ENCODE measurements at regions not wholly inside any gene's neighbourhood (a gene's known extent, or its start where the extent isn't known, plus 50 kb on each side); places are given as distances from the start of the nearest gene placed in this dataset.

DNA sequence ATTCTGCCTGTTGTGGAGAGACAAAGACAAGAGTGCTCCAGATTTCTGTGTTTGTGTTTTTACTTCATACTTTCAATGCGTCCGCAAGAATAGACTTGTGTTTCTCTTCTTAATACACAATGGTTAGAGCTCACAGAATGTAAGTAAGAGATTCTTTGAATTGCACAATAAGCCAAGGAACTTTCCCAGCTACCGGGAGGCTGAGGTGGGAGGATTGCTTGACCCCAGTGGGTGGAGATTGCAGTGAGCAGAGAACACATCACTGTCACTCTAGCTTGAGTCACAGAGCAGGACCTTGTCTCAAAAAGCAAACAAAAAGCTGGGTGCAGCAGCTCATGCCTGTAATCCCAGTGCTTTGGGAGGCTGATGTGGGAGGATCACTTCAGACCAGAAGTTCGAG, 250.7 kb upstream of the MYO3A start:
- no peak overlapping the region for H3K27ac ChIP-seq (ENCODE audit: low read depth in 2 of 2, low read length in 2 of 2)
- no peak overlapping the region for H3K9ac ChIP-seq (ENCODE audit: low read length in 3 of 3)
- intact Hi-C loops (cut with DNase I), result no loop called here
- no peaks in the 10 kb centered on the region for H3K4me1 ChIP-seq (ENCODE audit: control insufficient read depth in 2 of 3, insufficient read depth in 2 of 3, low read depth in 1 of 3, low read length in 3 of 3)
- H3K27me3 ChIP-seq (ENCODE audit: control insufficient read depth, insufficient read depth, low read length), result no peaks in the 10 kb centered on the region
- TF ChIP-seq, protein P1, sequence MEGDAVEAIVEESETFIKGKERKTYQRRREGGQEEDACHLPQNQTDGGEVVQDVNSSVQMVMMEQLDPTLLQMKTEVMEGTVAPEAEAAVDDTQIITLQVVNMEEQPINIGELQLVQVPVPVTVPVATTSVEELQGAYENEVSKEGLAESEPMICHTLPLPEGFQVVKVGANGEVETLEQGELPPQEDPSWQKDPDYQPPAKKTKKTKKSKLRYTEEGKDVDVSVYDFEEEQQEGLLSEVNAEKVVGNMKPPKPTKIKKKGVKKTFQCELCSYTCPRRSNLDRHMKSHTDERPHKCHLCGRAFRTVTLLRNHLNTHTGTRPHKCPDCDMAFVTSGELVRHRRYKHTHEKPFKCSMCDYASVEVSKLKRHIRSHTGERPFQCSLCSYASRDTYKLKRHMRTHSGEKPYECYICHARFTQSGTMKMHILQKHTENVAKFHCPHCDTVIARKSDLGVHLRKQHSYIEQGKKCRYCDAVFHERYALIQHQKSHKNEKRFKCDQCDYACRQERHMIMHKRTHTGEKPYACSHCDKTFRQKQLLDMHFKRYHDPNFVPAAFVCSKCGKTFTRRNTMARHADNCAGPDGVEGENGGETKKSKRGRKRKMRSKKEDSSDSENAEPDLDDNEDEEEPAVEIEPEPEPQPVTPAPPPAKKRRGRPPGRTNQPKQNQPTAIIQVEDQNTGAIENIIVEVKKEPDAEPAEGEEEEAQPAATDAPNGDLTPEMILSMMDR (IDR thresholded peaks at IDR 0.05; ENCODE audit: borderline replicate concordance, extremely low read depth, insufficient read depth), result no peak
- no peak overlapping the region for H3K4me3 ChIP-seq (ENCODE audit: low read length in 3 of 3)
- no peak for DNase-seq
- FAIRE-seq, result no peak
- H3K9me3 ChIP-seq (ENCODE audit: control insufficient read depth in 2 of 3, insufficient read depth in 1 of 3, low read length in 3 of 3), result no peaks in the 10 kb centered on the region
- H3K36me3 ChIP-seq (ENCODE audit: control insufficient read depth in 2 of 3, insufficient read depth in 3 of 3, low read length in 3 of 3), result no peaks in the 10 kb centered on the region

DNA sequence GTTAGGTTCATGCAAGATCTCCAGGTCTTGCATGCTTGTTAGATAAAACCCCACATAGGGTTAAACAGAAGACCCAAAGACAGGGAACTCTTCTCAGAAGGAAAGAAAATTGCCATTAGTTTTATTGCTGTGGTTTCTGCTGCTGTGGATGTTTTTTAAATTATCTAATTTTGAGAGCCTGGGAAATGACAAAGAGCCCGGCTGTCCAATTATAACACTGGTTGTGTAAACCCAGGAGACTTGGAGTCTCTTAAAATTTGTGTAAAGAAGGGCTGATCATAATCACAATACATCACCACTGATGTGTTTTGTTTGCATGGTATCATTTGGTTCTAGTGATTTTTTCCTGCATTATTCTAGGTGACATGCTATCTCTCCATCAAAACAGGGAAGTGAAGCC, 246.5 kb upstream of the MYO3A start:
- no peak overlapping the region for H3K27ac ChIP-seq (ENCODE audit: low read depth in 2 of 2, low read length in 2 of 2)
- DNase-seq (no peak), FAIRE-seq (no peak)
- H3K9me3 ChIP-seq (ENCODE audit: control insufficient read depth in 2 of 3, insufficient read depth in 1 of 3, low read length in 3 of 3), result no peaks in the 10 kb centered on the region
- no peaks in the 10 kb centered on the region for H3K27me3 ChIP-seq (ENCODE audit: control insufficient read depth, insufficient read depth, low read length)
- intact Hi-C loops (cut with DNase I), result no loop called here
- H3K36me3 ChIP-seq (ENCODE audit: control insufficient read depth in 2 of 3, insufficient read depth in 3 of 3, low read length in 3 of 3), result no peaks in the 10 kb centered on the region
- H3K4me1 ChIP-seq (ENCODE audit: control insufficient read depth in 2 of 3, insufficient read depth in 2 of 3, low read depth in 1 of 3, low read length in 3 of 3), result no peaks in the 10 kb centered on the region
- TF ChIP-seq, protein P1 (IDR thresholded peaks at IDR 0.05; ENCODE audit: borderline replicate concordance, extremely low read depth, insufficient read depth), result no peak
- H3K9ac ChIP-seq (ENCODE audit: low read length in 3 of 3), result no peak overlapping the region
- no peak overlapping the region for H3K4me3 ChIP-seq (ENCODE audit: low read length in 3 of 3)

DNA sequence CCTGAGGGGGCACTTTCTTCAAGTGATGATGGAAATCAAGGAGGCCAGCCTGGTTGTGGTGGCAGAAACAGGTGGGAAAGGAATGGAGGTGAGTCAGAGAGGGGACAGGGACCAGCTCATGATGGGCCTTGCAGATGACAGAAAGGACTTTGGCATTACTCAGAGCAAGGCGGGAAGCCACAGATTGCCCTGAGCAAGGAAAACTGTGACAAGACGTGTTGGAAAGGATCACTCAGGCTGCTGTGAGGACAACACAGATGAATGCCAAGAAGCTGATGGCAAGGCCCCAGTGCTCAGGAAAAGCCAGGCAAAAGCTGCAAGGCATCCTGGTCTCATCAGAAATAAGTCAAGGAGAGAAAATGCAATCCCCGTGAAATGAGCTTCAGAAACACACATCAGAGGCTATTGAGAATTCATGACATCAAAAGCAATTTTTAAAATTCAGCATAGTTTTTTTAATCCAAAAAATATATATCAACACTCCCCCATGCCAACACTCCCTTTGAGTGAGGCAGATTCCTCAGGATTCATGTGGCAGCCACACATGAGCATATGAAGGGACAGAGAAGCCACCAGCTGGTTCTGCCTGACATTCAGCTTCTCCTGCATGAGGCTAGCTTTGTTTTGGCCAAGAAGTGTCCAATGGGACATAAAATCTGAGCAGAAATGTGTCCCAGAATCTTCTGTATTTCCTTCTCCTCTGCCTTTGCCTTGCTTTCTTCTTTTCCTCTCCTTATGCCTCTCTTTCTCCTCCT, 244.5 kb upstream of the MYO3A start:
- Histone ChIP-seq H3K9ac (ENCODE audit: low read length in 3 of 3) (no peak overlapping the region), H3K27me3 (ENCODE audit: control insufficient read depth, insufficient read depth, low read length) (no peaks in the 10 kb centered on the region), H3K36me3 (ENCODE audit: control insufficient read depth in 2 of 3, insufficient read depth in 3 of 3, low read length in 3 of 3) (no peaks in the 10 kb centered on the region), H3K9me3 (ENCODE audit: control insufficient read depth in 2 of 3, insufficient read depth in 1 of 3, low read length in 3 of 3) (no peaks in the 10 kb centered on the region), H3K27ac (ENCODE audit: low read depth in 2 of 2, low read length in 2 of 2) (no peak overlapping the region), H3K4me3 (ENCODE audit: low read length in 3 of 3) (no peak overlapping the region), H3K4me1 (ENCODE audit: control insufficient read depth in 2 of 3, insufficient read depth in 2 of 3, low read depth in 1 of 3, low read length in 3 of 3) (no peaks in the 10 kb centered on the region)
- DNase-seq (no peak), FAIRE-seq (no peak)
- intact Hi-C loops (cut with DNase I), result no loop called here
- TF ChIP-seq, protein P1 (IDR thresholded peaks at IDR 0.05; ENCODE audit: borderline replicate concordance, extremely low read depth, insufficient read depth), result no peak

DNA sequence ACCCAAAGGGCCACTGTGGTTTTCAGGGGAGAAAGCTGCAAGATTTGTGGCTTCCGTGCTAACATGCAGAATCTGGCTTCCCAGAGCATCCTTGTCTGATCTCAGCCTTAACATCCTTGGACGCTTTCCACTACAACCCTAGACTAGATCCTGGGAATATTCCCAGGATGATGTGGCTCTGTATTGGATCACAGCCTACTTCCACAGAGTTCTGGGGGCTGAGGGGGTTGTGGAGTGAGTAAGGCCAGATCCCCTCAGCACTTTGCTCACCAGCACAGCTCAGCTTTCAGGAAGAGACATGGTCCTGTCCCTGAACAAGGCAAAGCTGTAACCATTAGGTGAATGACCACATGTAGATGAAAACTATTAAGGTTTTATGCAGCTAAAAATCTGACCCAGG, 241.3 kb upstream of the MYO3A start:
- intact Hi-C loops (cut with DNase I), result no loop called here
- no peaks in the 10 kb centered on the region for H3K9me3 ChIP-seq (ENCODE audit: control insufficient read depth in 2 of 3, insufficient read depth in 1 of 3, low read length in 3 of 3)
- no peaks in the 10 kb centered on the region for H3K27me3 ChIP-seq (ENCODE audit: control insufficient read depth, insufficient read depth, low read length)
- H3K27ac ChIP-seq (ENCODE audit: low read depth in 2 of 2, low read length in 2 of 2), result no peak overlapping the region
- TF ChIP-seq, protein P1 (IDR thresholded peaks at IDR 0.05; ENCODE audit: borderline replicate concordance, extremely low read depth, insufficient read depth), result no peak
- no peaks in the 10 kb centered on the region for H3K4me1 ChIP-seq (ENCODE audit: control insufficient read depth in 2 of 3, insufficient read depth in 2 of 3, low read depth in 1 of 3, low read length in 3 of 3)
- no peaks in the 10 kb centered on the region for H3K36me3 ChIP-seq (ENCODE audit: control insufficient read depth in 2 of 3, insufficient read depth in 3 of 3, low read length in 3 of 3)
- H3K9ac ChIP-seq (ENCODE audit: low read length in 3 of 3), result no peak overlapping the region
- FAIRE-seq (no peak), DNase-seq (no peak)
- H3K4me3 ChIP-seq (ENCODE audit: low read length in 3 of 3), result no peak overlapping the region

All from kidney (tissue), 13 donors.